Smooth muscle cell of the brain vasculature (primary cell): ENCODE measurements at regions not wholly inside any gene's neighbourhood (a gene's known extent, or its start where the extent isn't known, plus 50 kb on each side); places are given as distances from the start of the nearest gene placed in this dataset.

Source experiments
- DNase-seq: peaks from one replicate; pipeline ENCODE4 v3.0.0-alpha.2; 2012; ENCODE audit warnings: low read depth, low spot score

- no peak for DNase-seq
Measured at GRCh38 chr2:173818285-173818684, 146.9 kb downstream of the SP3 start.

- DNase-seq, result no peak
Measured at GRCh38 chr2:173819852-173820251, 145.3 kb downstream of the SP3 start.

- DNase-seq, result no peak
Measured at GRCh38 chr2:173821451-173821850, 143.7 kb downstream of the SP3 start.

GRCh38 chr2:173822889-173823542, 142.2 kb downstream of the SP3 start:
- DNase-seq, result no peak

- DNase-seq, result no peak
Measured at GRCh38 chr2:173823543-173823939, 141.6 kb downstream of the SP3 start.

- no peak for DNase-seq
Measured at GRCh38 chr2:173828189-173829142, 136.7 kb downstream of the SP3 start.

GRCh38 chr2:173829727-173830126, 135.4 kb downstream of the SP3 start:
- no peak for DNase-seq

- DNase-seq, result no peak
Measured at GRCh38 chr2:173830170-173830569, 135.0 kb downstream of the SP3 start.

- DNase-seq, result peak; percentile 95
Measured at GRCh38 chr2:173831312-173832229, 133.6 kb downstream of the SP3 start.

- DNase-seq, result no peak
Measured at GRCh38 chr2:173834141-173834540, 131.0 kb downstream of the SP3 start.

GRCh38 chr2:173835726-173836125, 129.4 kb downstream of the SP3 start:
- no peak for DNase-seq

GRCh38 chr2:173841110-173841509, 124.1 kb downstream of the SP3 start:
- DNase-seq, result no peak

- no peak for DNase-seq
Measured at GRCh38 chr2:173843526-173843925, 121.6 kb downstream of the SP3 start.

GRCh38 chr2:173851141-173851641, 114.0 kb downstream of the SP3 start:
- DNase-seq, result no peak

- DNase-seq, result no peak
Measured at GRCh38 chr2:173854141-173854540, 111.0 kb downstream of the SP3 start.

- no peak for DNase-seq
Measured at GRCh38 chr2:173854840-173855239, 110.3 kb downstream of the SP3 start.

GRCh38 chr2:173855661-173856060, 109.5 kb downstream of the SP3 start:
- DNase-seq, result no peak
